Hypothalamus (tissue), 51 donors: ENCODE measurements at regions not wholly inside any gene's neighbourhood (a gene's known extent, or its start where the extent isn't known, plus 50 kb on each side); places are given as distances from the start of the nearest gene placed in this dataset.

Experiments used
- DNase-seq, 51 donors: peaks; one replicate each; lab custom pipeline; 2025; lab: John Stamatoyannopoulos, UW

GRCh38 chr15:87209891-87210689 lies 1046.4 kb downstream of the NTRK3 start:
- no peak for DNase-seq

DNA sequence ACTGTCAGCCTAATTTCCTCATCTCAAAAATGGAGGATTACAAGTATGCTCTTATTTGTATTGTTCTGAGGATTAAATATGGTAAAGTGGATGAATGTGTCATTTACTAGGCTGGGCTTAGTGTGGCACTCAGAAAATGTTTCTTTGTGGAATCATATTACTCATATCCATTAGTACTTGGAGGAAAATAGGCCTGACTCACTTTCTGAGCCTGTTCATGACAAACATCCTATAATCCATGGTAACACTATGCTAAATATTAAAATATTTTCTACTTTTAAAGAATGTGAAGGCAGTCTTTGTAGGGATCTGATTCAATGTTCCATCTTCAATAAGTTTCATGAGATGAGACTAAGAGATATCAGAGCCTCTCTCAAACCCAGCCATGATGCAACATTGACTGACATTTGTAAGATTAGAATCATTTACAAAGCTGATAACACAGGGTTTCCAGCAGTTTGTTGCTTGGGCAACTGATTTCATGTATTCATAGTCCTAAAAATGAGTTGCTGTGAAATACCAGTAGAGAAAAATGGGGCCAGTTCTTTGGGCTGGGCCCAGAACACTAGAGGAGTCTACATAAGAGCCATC lies 1048.5 kb downstream of the NTRK3 start:
- no peak for DNase-seq

- no peak for DNase-seq
These were observed 1049.3 kb downstream of the NTRK3 start for GRCh38 chr15:87207251-87207650.

GRCh38 chr15:87201986-87202385 lies 1054.6 kb downstream of the NTRK3 start:
- no peak for DNase-seq

- DNase-seq = no peak
These were observed 1056.4 kb downstream of the NTRK3 start for GRCh38 chr15:87200149-87200548.

GRCh38 chr15:87197981-87198380 lies 1058.6 kb downstream of the NTRK3 start:
- DNase-seq = no peak

- no peak for DNase-seq
These were observed 1060.0 kb downstream of the NTRK3 start for GRCh38 chr15:87196498-87196897.

DNA sequence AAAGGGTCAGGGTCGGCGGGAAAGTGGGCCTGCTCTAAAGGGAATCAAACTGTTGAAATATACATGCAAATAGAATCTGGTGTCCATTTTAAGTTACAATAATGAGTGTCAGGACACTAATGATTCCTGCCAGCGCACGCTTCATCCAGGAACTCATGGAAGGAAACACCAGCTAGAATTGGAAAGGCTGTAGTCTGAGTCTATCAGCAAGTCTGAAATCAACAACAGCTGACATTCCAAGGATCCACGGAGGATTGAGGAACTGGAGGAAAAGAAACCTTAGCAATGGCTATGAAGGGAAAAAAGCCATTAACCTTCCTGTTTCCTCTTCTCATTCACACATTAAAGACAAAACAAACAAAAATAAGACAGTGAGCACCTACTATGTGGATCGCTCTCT lies 1063.1 kb downstream of the NTRK3 start:
- DNase-seq = no peak

DNA sequence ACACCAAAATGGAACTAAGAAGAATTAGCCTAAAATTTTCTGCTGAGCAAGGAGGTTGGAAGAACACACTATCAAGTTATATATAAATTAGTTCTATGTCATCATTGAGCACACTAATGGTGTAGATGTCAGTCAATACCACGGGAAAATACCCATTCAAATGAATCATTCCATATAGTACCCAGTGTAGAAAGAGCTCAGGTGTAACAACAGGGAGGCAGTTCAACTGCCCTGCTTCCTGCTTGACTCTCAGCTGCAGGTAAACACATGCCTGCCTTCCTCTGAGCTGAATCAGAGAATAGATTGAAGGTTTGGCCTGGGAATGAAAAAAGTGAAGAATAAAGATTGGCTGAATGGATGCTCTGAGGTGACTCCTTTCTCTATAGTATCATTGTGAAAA lies 1088.0 kb downstream of the AGBL1 start:
- no peak for DNase-seq

DNA sequence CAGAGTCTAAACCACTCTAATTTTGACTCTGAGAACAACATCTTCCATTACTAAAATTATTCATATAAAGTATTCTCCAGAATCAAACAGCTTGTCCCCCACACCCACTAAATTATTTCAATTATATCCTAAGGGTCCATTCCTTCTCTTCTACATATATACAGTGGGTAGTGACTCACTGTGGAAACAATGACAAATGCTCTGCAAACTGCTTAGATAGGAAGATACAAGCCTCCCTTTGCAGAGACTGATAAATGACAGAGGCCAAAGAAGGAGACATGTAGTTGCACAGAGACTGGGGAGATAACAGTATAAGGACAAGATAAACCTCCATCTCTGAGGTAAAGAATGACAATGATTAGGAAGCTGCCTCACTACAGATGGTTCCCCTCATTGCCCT lies 1087.4 kb downstream of the AGBL1 start:
- DNase-seq = no peak

DNA sequence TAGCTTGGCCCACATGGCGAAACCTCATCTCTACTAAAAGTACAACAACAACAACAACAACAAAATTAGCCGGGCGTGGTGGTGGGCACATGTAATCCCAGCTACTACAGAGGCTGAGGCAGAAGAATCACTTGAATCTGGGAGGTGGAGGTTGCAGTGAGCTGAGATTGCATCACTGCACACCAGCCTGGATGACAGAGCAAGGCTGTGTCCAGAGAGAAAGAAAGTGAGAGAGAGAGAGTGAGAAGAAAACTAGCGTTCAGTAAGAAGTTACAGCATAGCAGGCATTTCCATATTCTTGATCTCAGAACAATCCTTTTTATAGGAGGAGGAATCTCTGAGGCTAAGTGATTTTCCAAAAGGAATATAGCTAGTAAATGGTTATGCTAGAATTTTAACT lies 1076.1 kb downstream of the AGBL1 start:
- DNase-seq = no peak

GRCh38 chr15:87154761-87155160 lies 1075.1 kb downstream of the AGBL1 start:
- DNase-seq = no peak

GRCh38 chr15:87151202-87151748 lies 1071.6 kb downstream of the AGBL1 start:
- DNase-seq = no peak

- no peak for DNase-seq
These were observed 1066.0 kb downstream of the AGBL1 start for GRCh38 chr15:87145696-87146095.

DNA sequence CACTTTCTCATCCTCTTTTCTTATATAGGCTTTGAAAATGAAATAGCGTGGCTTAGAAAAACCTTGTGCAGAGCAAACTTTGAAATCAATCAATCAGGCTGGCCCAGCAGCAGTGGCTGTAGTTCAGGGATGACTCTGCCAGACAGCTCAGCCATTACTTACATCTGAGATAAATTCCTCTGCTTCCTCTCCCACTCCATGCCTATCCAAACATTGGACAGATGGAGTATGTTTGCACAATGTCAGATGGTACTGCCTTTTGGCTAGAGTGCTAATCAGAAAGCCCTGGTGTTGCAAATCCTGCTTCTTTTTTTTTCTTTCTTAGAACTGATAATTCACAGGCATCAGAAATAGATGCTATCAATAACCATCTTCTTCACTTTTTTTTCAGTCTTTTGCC lies 1065.1 kb downstream of the AGBL1 start:
- DNase-seq = no peak

DNA sequence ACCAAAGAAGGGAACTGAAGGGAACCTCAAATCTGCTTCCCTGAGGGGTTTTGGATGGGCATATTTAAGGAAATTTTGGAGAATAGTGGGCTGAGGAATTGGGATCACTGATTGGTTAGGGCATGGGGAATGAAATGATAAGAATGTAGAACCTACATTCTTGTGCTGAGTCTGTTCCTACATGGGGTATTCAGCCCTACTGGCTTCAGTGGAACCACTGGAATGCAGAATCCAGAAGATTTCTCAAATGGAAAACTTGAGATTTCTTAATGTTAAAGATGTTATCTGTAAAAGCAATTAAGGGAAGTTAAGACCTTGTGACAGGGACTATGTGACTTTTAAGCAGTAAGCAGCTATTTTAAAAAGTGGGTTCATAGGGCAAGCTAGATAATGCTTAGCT lies 1062.4 kb downstream of the AGBL1 start:
- no peak for DNase-seq

DNA sequence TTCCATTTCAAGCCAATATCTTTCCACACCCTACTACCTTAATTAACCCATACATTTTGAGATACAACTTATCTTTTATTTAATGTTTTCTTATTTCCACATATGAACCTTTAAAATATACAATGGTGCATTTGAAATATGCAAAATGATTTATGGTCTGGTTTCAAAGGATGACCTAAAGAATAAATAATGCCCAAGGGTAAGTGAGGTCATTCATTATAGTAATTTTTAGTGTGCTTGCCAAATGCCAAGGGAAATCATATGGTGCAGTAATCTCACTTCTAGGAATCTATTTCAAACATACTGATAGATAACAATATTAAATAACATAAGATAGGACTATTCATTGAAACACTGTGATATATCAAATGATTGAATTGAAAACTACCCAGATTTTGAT lies 1055.4 kb downstream of the AGBL1 start:
- DNase-seq = no peak

GRCh38 chr15:87133704-87134103 lies 1054.0 kb downstream of the AGBL1 start:
- DNase-seq = no peak

- DNase-seq = no peak
These were observed 1051.4 kb downstream of the AGBL1 start for GRCh38 chr15:87131067-87131466.

- DNase-seq = no peak
These were observed 1050.2 kb downstream of the AGBL1 start for GRCh38 chr15:87129916-87130315.

- DNase-seq = no peak
These were observed 1044.2 kb downstream of the AGBL1 start for GRCh38 chr15:87123676-87124382.

DNA sequence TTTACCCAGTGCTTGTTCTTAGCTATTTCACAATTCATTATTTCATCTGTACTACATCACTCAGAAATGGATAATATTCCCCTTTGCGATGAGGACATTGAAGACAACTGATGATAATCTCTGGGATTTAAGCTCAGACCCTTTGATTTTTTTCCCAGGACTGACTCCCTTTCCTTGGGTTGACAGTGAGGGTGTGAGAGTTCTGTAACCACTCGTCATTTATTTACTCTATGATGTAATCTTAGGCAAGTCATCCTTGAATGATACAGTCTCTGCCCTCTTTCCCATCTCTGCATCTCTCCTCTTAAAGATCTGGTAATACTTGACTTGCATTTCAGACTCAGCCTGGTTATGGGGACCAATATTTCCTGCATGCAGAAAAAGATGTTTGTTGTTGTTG lies 1041.7 kb downstream of the AGBL1 start:
- DNase-seq = no peak
